Loucy (cell line): ENCODE measurements at regions not wholly inside any gene's neighbourhood (a gene's known extent, or its start where the extent isn't known, plus 50 kb on each side); places are given as distances from the start of the nearest gene placed in this dataset.

Experiments
- CTCF ChIP-seq: fragments of 200-600 bp; sonication (generic); conservative IDR thresholded peaks from 2 replicates; pipeline ENCODE4 v1.5.1; 2014; ENCODE audit warnings: mild to moderate bottlenecking, antibody characterized with exemption, low read length
- EZH2phosphoT487 ChIP-seq: fragments of 200-600 bp; IDR thresholded peaks from 2 replicates; pipeline ENCODE4 v1.6.1; 2018; ENCODE audit warnings: antibody characterized with exemption, mild to moderate bottlenecking, moderate library complexity, borderline replicate concordance

- no peak for TF ChIP-seq CTCF
- no peak for TF ChIP-seq EZH2phosphoT487
These were observed 170.1 kb downstream of the CRYBB2 start for GRCh38 chr22:25389541-25389919.
